PC-9 (cell line): ENCODE measurements at regions not wholly inside any gene's neighbourhood (a gene's known extent, or its start where the extent isn't known, plus 50 kb on each side); places are given as distances from the start of the nearest gene placed in this dataset.

Experiments used
- CTCF ChIP-seq: fragments of 200-600 bp; sonication (generic); conservative IDR thresholded peaks from 2 replicates; pipeline ENCODE4 v1.6.1; 2017; ENCODE audit warnings: mixed run types, antibody characterized with exemption, mild to moderate bottlenecking, moderate library complexity
- EZH2 ChIP-seq: fragments of 200-600 bp; sonication (generic); IDR thresholded peaks from 2 replicates; pipeline ENCODE4 v1.8.0; 2017; ENCODE audit warnings: antibody characterized with exemption, low read depth

DNA sequence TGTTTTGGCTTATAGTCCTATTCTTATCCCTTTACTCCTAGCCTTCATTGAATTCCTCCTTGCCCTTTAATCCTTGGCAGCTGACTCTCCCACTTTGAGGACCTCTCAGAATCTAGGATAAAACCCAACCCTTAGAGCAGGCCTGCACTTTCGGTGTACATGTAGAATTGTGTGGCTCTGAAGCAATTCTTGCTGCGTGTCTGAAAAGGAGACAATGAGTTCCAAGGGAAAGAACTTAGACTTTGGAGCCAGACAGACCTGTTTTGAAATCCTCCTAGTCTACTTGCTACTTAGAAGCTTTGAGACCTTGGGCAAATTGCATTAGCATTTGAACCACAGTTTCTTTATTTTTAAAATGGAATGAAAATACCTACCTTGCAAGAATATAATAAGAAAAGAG is 175.2 kb downstream of the BEND2 start:
- TF ChIP-seq CTCF (no peak), EZH2 (no peak)
